B cell (primary cell): ENCODE measurements at regions not wholly inside any gene's neighbourhood (a gene's known extent, or its start where the extent isn't known, plus 50 kb on each side); places are given as distances from the start of the nearest gene placed in this dataset.

ENCODE experiments used
- ATAC-seq: fragments of 200-7000 bp; cut with Tn5 transposase; one replicate; pipeline ENCODE4 v1.10.0; 2021; ENCODE audit warnings: low read depth, mild to moderate bottlenecking, moderate number of reproducible peaks, moderate library complexity
- CTCF ChIA-PET: fragments of 350-600 bp; sonication (Branson Sonifier 250); formaldehyde crosslinking; loops from one replicate; lab custom pipeline; 2021; ENCODE audit warnings: antibody characterized with exemption, inconsistent platforms; lab: Charles Lee
- POLR2A ChIA-PET: fragments of 350-600 bp; sonication (Branson Sonifier 250); formaldehyde crosslinking; loops from one replicate; lab custom pipeline; 2021; ENCODE audit warnings: antibody characterized with exemption; lab: Charles Lee
- DNase-seq: peaks from one replicate; pipeline ENCODE4 v3.0.0; 2013
- H2AFZ ChIP-seq: 2 replicates; pipeline ENCODE4 v1.6.1; 2012; ENCODE audit warnings: mild to moderate bottlenecking, low read depth, low read length; ENCODE audit not compliant: insufficient read depth, poor library complexity, severe bottlenecking
- H3K27ac ChIP-seq, 2 donors: 1 replicate in 1 of 2; 2 replicates in 1 of 2; pipeline ENCODE4 v1.5.1; 2012 to 2013; ENCODE audit warnings: low read length in 2 of 2, mild to moderate bottlenecking in 2 of 2, moderate library complexity in 1 of 2
- H3K27me3 ChIP-seq, 4 experiments: fragments of 200-600 bp in 1 of 4; sonication (generic) in 1 of 4; replicated peaks in 1 of 4; 1 replicate in 2 of 4; 2 replicates in 2 of 4; pipeline versions ENCODE4 v1.6.1 to v1.7.0; 2013 to 2016; ENCODE audit warnings: low read length in 3 of 4, mild to moderate bottlenecking in 2 of 4, mixed read lengths in 1 of 4, moderate library complexity in 1 of 4; ENCODE audit not compliant: insufficient read depth in 4 of 4, control insufficient read depth in 3 of 4; ENCODE audit errors: control extremely low read depth in 1 of 4
- H3K36me3 ChIP-seq, 2 experiments: replicated peaks in 1 of 2; 1 replicate in 1 of 2; 2 replicates in 1 of 2; pipeline versions ENCODE4 v1.6.1 to v1.7.1; 2013; ENCODE audit warnings: low read length in 1 of 2; ENCODE audit not compliant: insufficient read depth in 2 of 2, control insufficient read depth in 1 of 2; ENCODE audit errors: control extremely low read depth in 1 of 2, extremely low read depth in 1 of 2
- H3K4me1 ChIP-seq, 2 donors: fragments of 200-600 bp in 1 of 2; sonication (generic) in 1 of 2; 1 replicate in 1 of 2; 2 replicates in 1 of 2; pipeline versions ENCODE4 v1.5.1 to v1.6.1; 2013 to 2017; ENCODE audit warnings: low read length in 2 of 2; ENCODE audit not compliant: control insufficient read depth in 2 of 2, insufficient read depth in 2 of 2
- H3K4me2 ChIP-seq: replicated peaks from 2 replicates; pipeline ENCODE3; 2012; ENCODE audit warnings: mild to moderate bottlenecking, low read depth, low read length; ENCODE audit not compliant: poor library complexity, severe bottlenecking
- H3K4me3 ChIP-seq, 5 experiments: fragments of 200-600 bp in 1 of 5; sonication (generic) in 1 of 5; 1 replicate in 3 of 5; 2 replicates in 2 of 5; pipeline versions ENCODE4 v1.5.1 to v1.7.0; 2011 to 2016; ENCODE audit warnings: low read length in 4 of 5, mild to moderate bottlenecking in 4 of 5, low read depth in 2 of 5, control low read depth in 1 of 5, moderate library complexity in 1 of 5; ENCODE audit not compliant: insufficient read depth in 1 of 5; ENCODE audit errors: control extremely low read depth in 1 of 5, extremely low read depth in 1 of 5
- H3K79me2 ChIP-seq: fragments of 200-600 bp; sonication (generic); one replicate; pipeline ENCODE4 v1.6.0; 2016; ENCODE audit warnings: low read length; ENCODE audit not compliant: control insufficient read depth, insufficient read depth
- H3K9ac ChIP-seq: fragments of 200-600 bp; sonication (generic); 2 replicates; pipeline ENCODE4 v1.6.1; 2017; ENCODE audit warnings: mild to moderate bottlenecking, low read length, moderate library complexity
- H3K9me3 ChIP-seq, 3 donors: one replicate each; pipeline versions ENCODE4 v1.6.1 to v1.7.1; 2013; ENCODE audit warnings: low read length in 2 of 3; ENCODE audit not compliant: control insufficient read depth in 2 of 3, insufficient read depth in 1 of 3; ENCODE audit errors: control extremely low read depth in 1 of 3
- H4K20me1 ChIP-seq: 2 replicates; pipeline ENCODE4 v1.6.0; 2012; ENCODE audit warnings: mild to moderate bottlenecking, low read length; ENCODE audit not compliant: insufficient read depth, control insufficient read depth, poor library complexity, severe bottlenecking
- H3K27ac Mint-ChIP-seq: one replicate; pipeline ENCODE4 v1.8.0; 2021; ENCODE audit warnings: mixed read lengths
- H3K27me3 Mint-ChIP-seq: one replicate; pipeline ENCODE4 v1.8.0; 2021; ENCODE audit warnings: mixed read lengths
- H3K4me1 Mint-ChIP-seq: one replicate; pipeline ENCODE4 v1.8.0; 2021; ENCODE audit warnings: mixed read lengths
- H3K4me3 Mint-ChIP-seq: one replicate; pipeline ENCODE4 v1.8.0; 2021; ENCODE audit warnings: mixed read lengths
- H3K9me3 Mint-ChIP-seq: one replicate; pipeline ENCODE4 v1.8.0; 2022; ENCODE audit warnings: mixed read lengths; ENCODE audit not compliant: insufficient read depth
- CTCF ChIP-seq: fragments of 200-600 bp; IDR thresholded peaks from one replicate; pipeline ENCODE4 v1.8.0; 2022; ENCODE audit warnings: antibody characterized with exemption, mild to moderate bottlenecking
- EZH2 ChIP-seq: IDR thresholded peaks from 2 replicates; pipeline ENCODE4 v1.6.1; 2012; ENCODE audit warnings: borderline replicate concordance, low read depth, mild to moderate bottlenecking, moderate library complexity, low read length; ENCODE audit not compliant: insufficient read depth, poor library complexity, severe bottlenecking
- WGBS: methylation state at CpG from one replicate; pipeline ENCODE4 v1.1.5; 2013; ENCODE audit warnings: missing lambda C conversion rate; ENCODE audit not compliant: insufficient coverage; 5-methylcytosine and 5-hydroxymethylcytosine counted together
- intact Hi-C: fragments of 100-400 bp; cut with micrococcal nuclease; formaldehyde crosslinking; loops from one replicate; pipeline ENCODE4 v1.10.0; 2022

GRCh38 chr12:115630136-115630535, 647.4 kb downstream of the MED13L start:
- Histone ChIP-seq H3K27me3 (peaks cover 0 to 3% (median 0%) of the 10 kb centered on the region in 4 experiments), H3K4me3 (no peak overlapping the region), H2AFZ (no peak overlapping the region), H3K9ac (no peak overlapping the region), H3K4me2 (no peak overlapping the region), H3K9me3 (peaks cover 0 to 4% (median 2%) of the 10 kb centered on the region in 3 donors), H4K20me1 (no peaks in the 10 kb centered on the region), H3K4me1 (no peaks in the 10 kb centered on the region), H3K36me3 (no peaks in the 10 kb centered on the region), H3K79me2 (no peaks in the 10 kb centered on the region), H3K27ac (no peak overlapping the region)
- H3K4me3 Mint-ChIP-seq: no peak overlapping the region
- intact Hi-C loops: no loop called here
- TF ChIP-seq EZH2: no peak
- no peak for TF ChIP-seq CTCF
- H3K4me1 Mint-ChIP-seq: no peaks in the 10 kb centered on the region
- no peak for ATAC-seq
- peaks cover 2% of the 10 kb centered on the region for H3K27me3 Mint-ChIP-seq
- ChIA-PET CTCF (no interaction called here), POLR2A (no interaction called here)
- 90% methylated on average over 7 of the region's 8 CpGs for WGBS
- no peak overlapping the region for H3K27ac Mint-ChIP-seq
- peaks cover 2% of the 10 kb centered on the region for H3K9me3 Mint-ChIP-seq
- no peak for DNase-seq

- Histone ChIP-seq H3K9me3 (peaks cover 0 to 12% (median 7%) of the 10 kb centered on the region in 3 donors), H4K20me1 (no peaks in the 10 kb centered on the region), H3K79me2 (no peaks in the 10 kb centered on the region), H3K27me3 (peaks cover 0 to 10% (median 0%) of the 10 kb centered on the region in 4 experiments), H3K4me1 (no peaks in the 10 kb centered on the region), H3K9ac (no peak overlapping the region), H3K4me2 (no peak overlapping the region), H3K4me3 (no peak overlapping the region), H3K36me3 (no peaks in the 10 kb centered on the region), H3K27ac (no peak overlapping the region), H2AFZ (no peak overlapping the region)
- intact Hi-C loops: no loop called here
- Mint-ChIP-seq H3K9me3 (peaks cover 2% of the 10 kb centered on the region), H3K27me3 (peaks cover 11% of the 10 kb centered on the region), H3K27ac (no peak overlapping the region), H3K4me3 (no peak overlapping the region), H3K4me1 (no peaks in the 10 kb centered on the region)
- ChIA-PET POLR2A (no interaction called here), CTCF (no interaction called here)
- TF ChIP-seq CTCF: no peak
- no peak for TF ChIP-seq EZH2
- no peak for DNase-seq
- no CpG with 5 or more reads among the region's 3 CpGs for WGBS
- no peak for ATAC-seq
Measured at GRCh38 chr12:115626210-115626609, 651.3 kb downstream of the MED13L start.
